ENCODE measurements at regions not wholly inside any gene's neighbourhood (a gene's known extent, or its start where the extent isn't known, plus 50 kb on each side); places are given as distances from the start of the nearest gene placed in this dataset.

GRCh38 chr2:88345842-88346241 lies 106.7 kb downstream of the FOXI3 start:
- Histone ChIP-seq H3K4me2 (no peak overlapping the region), H3K79me2 (ENCODE audit: low read depth) (no peaks in the 10 kb centered on the region), H3K27me3 (ENCODE audit: insufficient read depth, low read depth) (peaks cover 21% of the 10 kb centered on the region), H3K4me3 (no peak overlapping the region), H3K4me1 (replicated peaks; ENCODE audit: insufficient read depth) (no peaks in the 10 kb centered on the region), H3K9me2 (ENCODE audit: insufficient read depth) (no peaks in the 10 kb centered on the region), H4K20me1 (ENCODE audit: insufficient read depth) (no peaks in the 10 kb centered on the region), H3K36me3 (ENCODE audit: low read depth) (no peaks in the 10 kb centered on the region), H3F3A (ENCODE audit: insufficient read depth, low read depth) (no peaks in the 10 kb centered on the region), H3K9me3 (ENCODE audit: insufficient read depth, low read depth) (no peaks in the 10 kb centered on the region), H3K27ac (no peak overlapping the region), H2AFZ (no peak overlapping the region)
- intact Hi-C loops (cut with micrococcal nuclease; ENCODE audit: unreplicated experiment), result no loop called here
- no TSS peak for BruUV-seq (replicated peaks)
- DNase-seq, result no peak
- CTCF ChIA-PET, result no interaction called here
- TF ChIP-seq CTCF (conservative IDR thresholded peaks at IDR 0.05), result no peak
- no peak for TF ChIP-seq EZH2 (IDR thresholded peaks at IDR 0.05; ENCODE audit: low read depth)
- POLR2A ChIA-PET (ENCODE audit: unreplicated experiment), result no interaction called here

- no peak for TF ChIP-seq EZH2 (IDR thresholded peaks at IDR 0.05; ENCODE audit: low read depth)
- TF ChIP-seq CTCF (conservative IDR thresholded peaks at IDR 0.05), result no peak
- H3K79me2 ChIP-seq (ENCODE audit: low read depth), result no peaks in the 10 kb centered on the region
- no TSS peak for BruUV-seq (replicated peaks)
- intact Hi-C loops (cut with micrococcal nuclease; ENCODE audit: unreplicated experiment), result no loop called here
- H3F3A ChIP-seq (ENCODE audit: insufficient read depth, low read depth), result no peaks in the 10 kb centered on the region
- no peaks in the 10 kb centered on the region for H3K9me2 ChIP-seq (ENCODE audit: insufficient read depth)
- no peak overlapping the region for H3K4me3 ChIP-seq
- H2AFZ ChIP-seq, result no peak overlapping the region
- ChIA-PET POLR2A (ENCODE audit: unreplicated experiment) (no interaction called here), CTCF (no interaction called here)
- no peaks in the 10 kb centered on the region for H3K36me3 ChIP-seq (ENCODE audit: low read depth)
- no peaks in the 10 kb centered on the region for H4K20me1 ChIP-seq (ENCODE audit: insufficient read depth)
- no peak overlapping the region for H3K4me2 ChIP-seq
- DNase-seq, result no peak
- no peaks in the 10 kb centered on the region for H3K4me1 ChIP-seq (replicated peaks; ENCODE audit: insufficient read depth)
- H3K9me3 ChIP-seq (ENCODE audit: insufficient read depth, low read depth), result no peaks in the 10 kb centered on the region
- H3K27me3 ChIP-seq (ENCODE audit: insufficient read depth, low read depth), result peaks cover 9% of the 10 kb centered on the region; the same call in 1 of the 2 replicates
- H3K27ac ChIP-seq, result no peak overlapping the region
Measured at GRCh38 chr2:88342749-88343148, 109.7 kb downstream of the FOXI3 start.

GRCh38 chr2:88334418-88334817 lies 118.1 kb downstream of the FOXI3 start:
- Histone ChIP-seq H3K27ac (no peak overlapping the region), H3K4me1 (replicated peaks; ENCODE audit: insufficient read depth) (no peaks in the 10 kb centered on the region), H3K4me2 (no peak overlapping the region), H3K79me2 (ENCODE audit: low read depth) (no peaks in the 10 kb centered on the region), H3K4me3 (no peak overlapping the region), H3K9me3 (ENCODE audit: insufficient read depth, low read depth) (no peaks in the 10 kb centered on the region), H3K9me2 (ENCODE audit: insufficient read depth) (no peaks in the 10 kb centered on the region), H3K27me3 (ENCODE audit: insufficient read depth, low read depth) (peaks cover 32% of the 10 kb centered on the region), H3K36me3 (ENCODE audit: low read depth) (no peaks in the 10 kb centered on the region), H3F3A (ENCODE audit: insufficient read depth, low read depth) (no peaks in the 10 kb centered on the region), H4K20me1 (ENCODE audit: insufficient read depth) (no peaks in the 10 kb centered on the region), H2AFZ (no peak overlapping the region)
- ChIA-PET CTCF (interaction anchor here (0.5 kb wide), 1 partner anchor 18 kb away, joined by 5 read pairs; no protein-coding TSS in a partner anchor), POLR2A (ENCODE audit: unreplicated experiment) (no interaction called here)
- intact Hi-C loops (cut with micrococcal nuclease; ENCODE audit: unreplicated experiment), result no loop called here
- DNase-seq, result no peak
- BruUV-seq (replicated peaks), result no TSS peak
- no peak for TF ChIP-seq EZH2 (IDR thresholded peaks at IDR 0.05; ENCODE audit: low read depth)

GRCh38 chr2:88331239-88331638 lies 121.3 kb downstream of the FOXI3 start:
- Histone ChIP-seq H3K4me3 (no peak overlapping the region), H3K27me3 (ENCODE audit: insufficient read depth, low read depth) (peaks cover 29% of the 10 kb centered on the region), H2AFZ (no peak overlapping the region), H3K9me3 (ENCODE audit: insufficient read depth, low read depth) (no peaks in the 10 kb centered on the region), H3K9me2 (ENCODE audit: insufficient read depth) (no peaks in the 10 kb centered on the region), H3F3A (ENCODE audit: insufficient read depth, low read depth) (no peaks in the 10 kb centered on the region), H3K27ac (no peak overlapping the region), H3K4me1 (replicated peaks; ENCODE audit: insufficient read depth) (no peaks in the 10 kb centered on the region), H3K79me2 (ENCODE audit: low read depth) (no peaks in the 10 kb centered on the region), H3K4me2 (no peak overlapping the region), H4K20me1 (ENCODE audit: insufficient read depth) (no peaks in the 10 kb centered on the region), H3K36me3 (ENCODE audit: low read depth) (no peaks in the 10 kb centered on the region)
- intact Hi-C loops (cut with micrococcal nuclease; ENCODE audit: unreplicated experiment), result no loop called here
- no TSS peak for BruUV-seq (replicated peaks)
- ChIA-PET POLR2A (ENCODE audit: unreplicated experiment) (no interaction called here), CTCF (no interaction called here)
- no peak for DNase-seq
- no peak for TF ChIP-seq CTCF (conservative IDR thresholded peaks at IDR 0.05)
- no peak for TF ChIP-seq EZH2 (IDR thresholded peaks at IDR 0.05; ENCODE audit: low read depth)
